Activated gamma-delta T cell treated with Interleukin-2 at 50 U/mL for 16 hours (primary cell): ENCODE measurements at regions not wholly inside any gene's neighbourhood (a gene's known extent, or its start where the extent isn't known, plus 50 kb on each side); places are given as distances from the start of the nearest gene placed in this dataset.

Experiments used
- DNase-seq: peaks from one replicate; pipeline ENCODE4 v3.0.0-alpha.2; 2020

DNA sequence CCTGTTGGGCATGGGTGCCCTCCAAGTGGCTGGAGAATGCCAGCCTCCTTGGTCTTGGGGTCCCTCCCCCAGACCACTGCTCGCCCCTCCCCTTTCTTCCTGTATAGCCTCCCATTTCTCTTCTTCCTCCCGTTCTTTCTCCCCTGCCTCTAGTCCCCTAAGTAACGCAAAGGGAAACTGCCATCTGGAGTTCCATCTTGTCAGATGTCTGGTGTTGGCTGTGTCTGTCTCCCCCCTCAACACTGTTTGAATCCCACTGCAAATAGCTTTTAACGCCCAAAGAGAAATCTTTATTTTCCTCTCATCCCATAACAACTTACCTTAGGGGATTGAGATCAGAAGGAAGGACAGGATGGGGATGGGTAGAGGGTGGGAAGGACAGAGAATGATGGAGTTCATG, 55.3 kb upstream of the CSF3R start:
- no peak for DNase-seq

DNA sequence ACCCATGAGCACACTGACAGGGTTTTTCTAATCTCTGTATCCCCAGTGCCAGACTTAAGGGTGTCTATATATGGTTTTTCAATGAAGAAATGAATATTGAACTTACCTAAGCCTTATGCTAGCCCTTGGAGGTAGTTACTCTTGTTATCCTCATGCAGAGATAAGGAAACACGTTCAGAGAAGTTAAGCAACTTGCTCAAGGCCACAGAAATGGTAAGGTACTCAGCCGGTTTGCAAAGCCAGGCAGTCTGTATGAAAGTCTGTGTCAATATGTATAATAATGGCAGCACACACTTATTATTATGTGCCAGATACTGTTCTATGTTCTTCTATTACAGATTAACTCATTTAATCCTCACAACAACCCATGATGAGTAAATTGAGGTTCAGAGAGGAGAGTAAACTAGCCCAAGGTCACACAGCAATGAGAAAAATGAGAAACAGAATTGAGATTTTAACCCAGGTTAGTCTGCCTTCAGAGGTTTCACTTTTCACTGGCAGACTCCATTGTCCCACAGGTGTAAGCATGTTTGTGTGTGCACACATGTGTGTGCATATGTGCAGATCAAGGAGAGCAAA, 54.6 kb upstream of the CSF3R start:
- no peak for DNase-seq

DNA sequence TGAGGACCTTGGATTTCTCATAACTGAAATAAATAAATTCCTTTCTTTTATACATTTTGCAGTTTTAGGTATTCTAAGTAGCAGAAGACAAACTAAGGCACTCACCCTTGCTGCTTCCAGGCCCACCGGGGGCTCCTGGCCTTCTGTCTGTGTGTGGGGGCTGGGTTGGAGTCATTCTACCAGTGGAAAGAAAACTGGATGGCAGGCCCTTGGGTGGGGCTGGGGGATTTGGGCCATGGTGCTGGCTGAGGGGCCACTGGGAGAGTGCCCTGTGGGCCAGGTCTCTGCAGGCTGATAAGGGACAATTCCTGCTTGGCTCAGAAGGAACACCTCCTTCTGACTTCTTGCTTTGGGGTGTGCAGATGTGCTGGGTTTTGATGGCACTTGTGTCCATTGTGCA, 54.0 kb upstream of the CSF3R start:
- no peak for DNase-seq

DNA sequence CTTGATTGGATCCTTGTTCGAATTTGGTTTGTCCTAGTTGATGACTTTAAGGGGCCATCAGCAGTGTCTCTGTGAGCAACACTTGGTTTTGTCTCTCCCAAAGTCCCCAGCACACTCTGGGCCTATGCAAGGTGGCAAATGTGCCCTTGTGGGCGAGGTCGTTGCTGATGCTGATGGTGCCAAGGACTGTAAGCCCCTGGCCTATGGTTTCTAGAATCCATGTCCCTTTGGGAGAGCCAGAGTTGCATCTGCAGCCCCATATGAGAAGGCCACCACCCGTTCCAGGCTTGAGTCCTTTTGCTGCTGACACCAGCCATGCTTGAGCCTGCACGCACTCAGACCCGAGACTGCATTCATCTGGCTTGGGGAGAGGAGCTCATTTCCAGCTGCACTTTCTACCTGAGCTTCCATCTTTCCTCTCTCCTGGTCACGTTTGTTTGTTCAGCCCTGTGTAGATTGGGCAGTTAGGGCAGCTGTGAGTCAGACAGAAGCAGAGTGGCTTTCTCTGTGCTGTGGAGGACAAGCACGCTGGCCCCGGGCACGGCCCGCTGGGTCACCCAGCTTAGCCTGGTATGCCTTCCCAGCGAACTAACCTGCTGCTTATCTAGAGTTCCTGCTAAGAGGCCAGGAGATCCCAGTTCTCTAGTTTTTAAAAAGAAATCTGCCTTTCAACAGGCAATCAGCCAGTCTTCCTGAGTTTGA, 52.1 kb upstream of the CSF3R start:
- no peak for DNase-seq

DNA sequence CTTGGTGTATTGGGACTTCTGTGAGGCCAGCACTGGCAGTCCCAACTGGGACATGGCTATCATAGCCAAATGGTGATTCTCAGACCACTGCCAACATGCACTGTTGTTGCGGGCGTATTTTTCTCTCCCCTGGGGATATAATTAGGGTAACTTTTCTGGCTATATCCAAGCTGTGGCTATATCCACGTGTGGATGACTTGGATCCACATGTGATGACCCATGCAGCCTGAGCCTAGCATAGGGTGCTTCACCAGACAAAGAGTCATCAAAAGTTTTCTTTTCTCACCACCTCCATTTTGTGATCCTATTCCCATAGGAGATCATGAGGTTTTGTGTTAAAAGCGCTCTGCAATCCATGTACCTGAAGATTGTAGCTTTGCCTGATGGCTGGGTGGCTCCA, 51.2 kb upstream of the CSF3R start:
- no peak for DNase-seq

DNA sequence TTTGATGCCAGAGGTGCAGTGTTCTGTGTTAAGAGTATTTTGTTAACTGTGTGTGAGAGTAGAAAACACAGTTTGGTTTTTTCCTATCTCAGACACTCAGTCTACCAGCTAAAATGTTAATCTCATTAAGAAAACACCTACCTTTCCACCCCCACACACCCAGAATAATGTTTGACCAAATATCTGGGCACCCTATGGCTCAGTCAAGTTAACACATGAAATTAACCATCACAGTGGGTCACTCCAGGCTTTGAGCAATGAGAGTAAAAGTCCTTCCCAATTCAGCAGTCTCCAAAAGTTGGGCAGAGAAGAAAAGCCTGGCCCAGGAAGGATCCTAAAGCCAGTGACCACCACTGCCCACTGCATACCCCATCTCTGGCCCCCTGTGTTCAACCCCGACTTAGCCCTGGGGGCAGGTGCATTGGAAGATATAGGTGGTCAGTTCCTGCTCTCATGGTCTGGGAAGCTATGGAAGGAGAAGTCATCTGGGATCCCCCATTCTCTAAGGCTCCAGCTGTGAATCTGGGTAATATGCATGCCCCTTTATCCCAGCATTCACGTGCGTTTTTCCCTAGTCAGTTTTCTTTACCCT, 50.2 kb upstream of the CSF3R start:
- DNase-seq = no peak
